AG04450 (cell line): ENCODE measurements at regions not wholly inside any gene's neighbourhood (a gene's known extent, or its start where the extent isn't known, plus 50 kb on each side); places are given as distances from the start of the nearest gene placed in this dataset.

Source experiments
- CTCF ChIA-PET: fragments of 300-600, 350-600 bp; formaldehyde crosslinking; extraction: SDS; loops from one replicate; lab custom pipeline; 2022; ENCODE audit warnings: antibody characterized with exemption, inconsistent platforms; lab: Charles Lee
- POLR2A ChIA-PET: fragments of 350-600 bp; formaldehyde crosslinking; extraction: SDS; loops from one replicate; lab custom pipeline; 2021; ENCODE audit warnings: antibody characterized with exemption, inconsistent platforms; lab: Yijun Ruan, JAX
- DNase-seq: peaks from one replicate; pipeline ENCODE4 v3.0.0-alpha.2; 2011; ENCODE audit warnings: low read depth, low spot score
- H3K27ac ChIP-seq: one replicate; pipeline ENCODE4 v1.5.1; 2012; ENCODE audit warnings: low read depth, low read length, control low read depth
- H3K27me3 ChIP-seq: one replicate; pipeline ENCODE4 v1.6.0; 2012; ENCODE audit warnings: low read length; ENCODE audit not compliant: control insufficient read depth, insufficient read depth
- H3K4me3 ChIP-seq: 2 replicates; pipeline ENCODE4 v1.5.1; 2011; ENCODE audit warnings: mild to moderate bottlenecking, low read depth, low read length, control low read depth
- H3K9me3 ChIP-seq: 2 replicates; pipeline ENCODE4 v1.5.1; 2012; ENCODE audit warnings: low read length; ENCODE audit not compliant: control insufficient read depth, insufficient read depth
- TF ChIP-seq, protein P1 (sequence below): IDR thresholded peaks from 2 replicates; pipeline ENCODE4 v1.5.1; 2011; ENCODE audit warnings: low read depth, low read length, control low read depth, inconsistent platforms

GRCh38 chr11:98616098-98616655 lies 404.6 kb upstream of the CNTN5 start:
- TF ChIP-seq, protein P1, sequence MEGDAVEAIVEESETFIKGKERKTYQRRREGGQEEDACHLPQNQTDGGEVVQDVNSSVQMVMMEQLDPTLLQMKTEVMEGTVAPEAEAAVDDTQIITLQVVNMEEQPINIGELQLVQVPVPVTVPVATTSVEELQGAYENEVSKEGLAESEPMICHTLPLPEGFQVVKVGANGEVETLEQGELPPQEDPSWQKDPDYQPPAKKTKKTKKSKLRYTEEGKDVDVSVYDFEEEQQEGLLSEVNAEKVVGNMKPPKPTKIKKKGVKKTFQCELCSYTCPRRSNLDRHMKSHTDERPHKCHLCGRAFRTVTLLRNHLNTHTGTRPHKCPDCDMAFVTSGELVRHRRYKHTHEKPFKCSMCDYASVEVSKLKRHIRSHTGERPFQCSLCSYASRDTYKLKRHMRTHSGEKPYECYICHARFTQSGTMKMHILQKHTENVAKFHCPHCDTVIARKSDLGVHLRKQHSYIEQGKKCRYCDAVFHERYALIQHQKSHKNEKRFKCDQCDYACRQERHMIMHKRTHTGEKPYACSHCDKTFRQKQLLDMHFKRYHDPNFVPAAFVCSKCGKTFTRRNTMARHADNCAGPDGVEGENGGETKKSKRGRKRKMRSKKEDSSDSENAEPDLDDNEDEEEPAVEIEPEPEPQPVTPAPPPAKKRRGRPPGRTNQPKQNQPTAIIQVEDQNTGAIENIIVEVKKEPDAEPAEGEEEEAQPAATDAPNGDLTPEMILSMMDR, result no peak
- CTCF ChIA-PET, result no interaction called here
- H3K27me3 ChIP-seq, result no peaks in the 10 kb centered on the region
- POLR2A ChIA-PET, result no interaction called here
- H3K4me3 ChIP-seq, result no peak overlapping the region
- H3K9me3 ChIP-seq, result peaks cover 23% of the 10 kb centered on the region
- DNase-seq, result no peak
- no peak overlapping the region for H3K27ac ChIP-seq

GRCh38 chr11:98621767-98622166 lies 399.0 kb upstream of the CNTN5 start:
- Histone ChIP-seq H3K9me3 (peaks cover 34% of the 10 kb centered on the region), H3K27ac (no peak overlapping the region), H3K27me3 (no peaks in the 10 kb centered on the region), H3K4me3 (no peak overlapping the region)
- TF ChIP-seq, protein P1, result no peak
- no peak for DNase-seq
- ChIA-PET CTCF (no interaction called here), POLR2A (no interaction called here)

DNA sequence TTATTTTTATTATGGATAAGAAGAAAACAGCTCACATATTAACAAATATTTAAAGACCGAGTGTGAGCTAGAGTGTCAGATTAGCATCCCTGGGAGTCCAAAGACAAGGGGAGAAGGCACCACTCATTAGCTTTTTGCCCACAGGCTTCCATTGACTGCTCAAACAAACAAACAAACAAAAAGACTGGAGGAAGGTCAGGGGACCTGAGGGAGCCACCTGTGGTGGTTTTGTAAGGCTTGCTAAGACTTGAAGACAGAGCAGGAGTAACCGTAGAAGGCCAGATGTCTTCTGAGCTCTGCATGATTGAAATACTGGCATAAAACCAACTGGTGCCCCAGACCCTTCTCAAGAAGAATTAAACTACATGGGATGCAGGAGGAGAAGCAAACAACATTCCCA lies 395.2 kb upstream of the CNTN5 start:
- Histone ChIP-seq H3K9me3 (peaks cover 29% of the 10 kb centered on the region), H3K27ac (no peak overlapping the region), H3K4me3 (no peak overlapping the region), H3K27me3 (no peaks in the 10 kb centered on the region)
- DNase-seq, result no peak
- CTCF ChIA-PET, result no interaction called here
- TF ChIP-seq, protein P1, result no peak
- POLR2A ChIA-PET, result no interaction called here

- H3K27me3 ChIP-seq, result no peaks in the 10 kb centered on the region
- no peak overlapping the region for H3K27ac ChIP-seq
- TF ChIP-seq, protein P1, result no peak
- CTCF ChIA-PET, result no interaction called here
- peaks cover 14% of the 10 kb centered on the region for H3K9me3 ChIP-seq
- H3K4me3 ChIP-seq, result no peak overlapping the region
- POLR2A ChIA-PET, result no interaction called here
- no peak for DNase-seq
Observed at GRCh38 chr11:98630736-98631135, 390.0 kb upstream of the CNTN5 start.

- TF ChIP-seq, protein P1, result no peak
- Histone ChIP-seq H3K27ac (no peak overlapping the region), H3K4me3 (no peak overlapping the region), H3K27me3 (no peaks in the 10 kb centered on the region), H3K9me3 (peaks cover 4% of the 10 kb centered on the region; the same call in 1 of the 2 replicates)
- CTCF ChIA-PET, result no interaction called here
- DNase-seq, result no peak
- POLR2A ChIA-PET, result no interaction called here
Observed at GRCh38 chr11:98657711-98658110, 363.0 kb upstream of the CNTN5 start.
